Fibroblast of the aortic adventitia (primary cell): ENCODE measurements at regions not wholly inside any gene's neighbourhood (a gene's known extent, or its start where the extent isn't known, plus 50 kb on each side); places are given as distances from the start of the nearest gene placed in this dataset.
A peak's percentile ranks its signal among the peaks of the same experiment; 100 is the strongest.

Source experiments
- DNase-seq: peaks from one replicate; pipeline ENCODE4 v3.0.0-alpha.2; 2010; ENCODE audit warnings: low read depth
- H3K4me3 ChIP-seq: 2 replicates; pipeline ENCODE4 v1.5.1; 2011; ENCODE audit warnings: low read depth, mild to moderate bottlenecking, control low read depth, low read length, moderate library complexity
- CTCF ChIP-seq: IDR thresholded peaks from 2 replicates; pipeline ENCODE4 v1.5.1; 2011; ENCODE audit warnings: mild to moderate bottlenecking, low read length, control low read depth, inconsistent platforms; ENCODE audit not compliant: insufficient read depth

GRCh38 chr4:119897260-119897659 is 169.4 kb downstream of the MAD2L1 start:
- no peak overlapping the region for H3K4me3 ChIP-seq
- no peak for DNase-seq
- TF ChIP-seq CTCF = no peak

GRCh38 chr4:119894650-119895208 is 171.9 kb downstream of the MAD2L1 start:
- no peak for DNase-seq
- H3K4me3 ChIP-seq = no peak overlapping the region

GRCh38 chr4:119873794-119874325 is 192.8 kb downstream of the MAD2L1 start:
- DNase-seq = no peak
- TF ChIP-seq CTCF = no peak
- H3K4me3 ChIP-seq = no peak overlapping the region

More at GRCh38 chr4:119894650-119895208, 171.9 kb downstream of the MAD2L1 start:
- TF ChIP-seq CTCF = no peak

- H3K4me3 ChIP-seq = no peak overlapping the region
- no peak for DNase-seq
- TF ChIP-seq CTCF = no peak
Observed at GRCh38 chr4:119873132-119873531, 193.5 kb downstream of the MAD2L1 start.

GRCh38 chr4:119872371-119873016 is 194.2 kb downstream of the MAD2L1 start:
- TF ChIP-seq CTCF = no peak
- H3K4me3 ChIP-seq = no peak overlapping the region
- DNase-seq = no peak

- no peak for TF ChIP-seq CTCF
- no peak for DNase-seq
- no peak overlapping the region for H3K4me3 ChIP-seq
Observed at GRCh38 chr4:119870856-119871255, 195.8 kb downstream of the MAD2L1 start.

GRCh38 chr4:119865789-119866188 is 200.9 kb downstream of the MAD2L1 start:
- TF ChIP-seq CTCF = no peak
- DNase-seq = peak; percentile 6
- no peak overlapping the region for H3K4me3 ChIP-seq
